ENCODE measurements at regions not wholly inside any gene's neighbourhood (a gene's known extent, or its start where the extent isn't known, plus 50 kb on each side); places are given as distances from the start of the nearest gene placed in this dataset.

DNA sequence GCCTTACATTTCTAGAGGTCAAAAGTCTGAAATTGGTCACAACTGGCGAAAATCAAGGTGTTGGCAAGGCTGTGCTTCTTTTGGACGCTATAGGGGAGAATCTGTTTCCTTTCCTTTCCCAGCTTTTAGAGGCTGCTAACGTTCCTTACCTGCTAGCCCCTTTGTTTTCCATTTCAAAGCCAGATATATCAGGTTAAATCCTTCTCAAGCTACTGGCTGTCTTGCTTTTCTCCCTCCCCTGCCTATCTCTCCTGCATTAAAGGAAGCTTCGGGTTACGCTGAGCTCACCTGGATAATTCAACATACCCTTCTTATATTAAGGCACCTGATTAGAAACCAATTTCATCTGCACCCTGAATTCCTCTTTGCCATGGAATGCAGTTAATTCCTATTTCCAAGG, 1569.7 kb upstream of the SLC10A2 start:
- no peak overlapping the region for H3K9ac ChIP-seq (ENCODE audit: low read length)
- no peaks in the 10 kb centered on the region for H4K20me1 ChIP-seq (ENCODE audit: insufficient read depth, low read length)
- no peak for TF ChIP-seq EZH2 (IDR thresholded peaks at IDR 0.05; ENCODE audit: borderline replicate concordance, low read length)
- TF ChIP-seq CTCF (IDR thresholded peaks at IDR 0.05; ENCODE audit: low read length) = no peak
- no peaks in the 10 kb centered on the region for H3K4me1 ChIP-seq (ENCODE audit: insufficient read depth, low read length, severe bottlenecking)
- H3K27me3 ChIP-seq (ENCODE audit: insufficient read depth, low read length) = no peaks in the 10 kb centered on the region
- H2AFZ ChIP-seq (ENCODE audit: low read length) = no peak overlapping the region
- no peaks in the 10 kb centered on the region for H3K9me2 ChIP-seq (ENCODE audit: low read depth, low read length)
- no peak overlapping the region for H3K4me2 ChIP-seq (ENCODE audit: low read length)
- no peaks in the 10 kb centered on the region for H3F3A ChIP-seq (ENCODE audit: insufficient read depth, low read length)
- H3K79me2 ChIP-seq (ENCODE audit: insufficient read depth, low read length) = no peaks in the 10 kb centered on the region
- H3K4me3 ChIP-seq (ENCODE audit: low read depth, low read length, poor library complexity, severe bottlenecking) = no peak overlapping the region
- H3K27ac ChIP-seq (ENCODE audit: low read depth, low read length, poor library complexity, severe bottlenecking) = no peak overlapping the region
- H3K9me3 ChIP-seq (ENCODE audit: low read length) = no peaks in the 10 kb centered on the region
- no peaks in the 10 kb centered on the region for H3K36me3 ChIP-seq (ENCODE audit: insufficient read depth, low read length)

- no peaks in the 10 kb centered on the region for H3K27me3 ChIP-seq (ENCODE audit: insufficient read depth, low read length)
- no peaks in the 10 kb centered on the region for H3F3A ChIP-seq (ENCODE audit: insufficient read depth, low read length)
- no peaks in the 10 kb centered on the region for H3K79me2 ChIP-seq (ENCODE audit: insufficient read depth, low read length)
- no peaks in the 10 kb centered on the region for H3K9me3 ChIP-seq (ENCODE audit: low read length)
- TF ChIP-seq CTCF (IDR thresholded peaks at IDR 0.05; ENCODE audit: low read length) (no peak), EZH2 (IDR thresholded peaks at IDR 0.05; ENCODE audit: borderline replicate concordance, low read length) (no peak)
- no peaks in the 10 kb centered on the region for H3K36me3 ChIP-seq (ENCODE audit: insufficient read depth, low read length)
- no peak overlapping the region for H3K27ac ChIP-seq (ENCODE audit: low read depth, low read length, poor library complexity, severe bottlenecking)
- no peak overlapping the region for H2AFZ ChIP-seq (ENCODE audit: low read length)
- no peaks in the 10 kb centered on the region for H3K9me2 ChIP-seq (ENCODE audit: low read depth, low read length)
- no peak overlapping the region for H3K9ac ChIP-seq (ENCODE audit: low read length)
- H3K4me2 ChIP-seq (ENCODE audit: low read length) = no peak overlapping the region
- H3K4me3 ChIP-seq (ENCODE audit: low read depth, low read length, poor library complexity, severe bottlenecking) = no peak overlapping the region
- H4K20me1 ChIP-seq (ENCODE audit: insufficient read depth, low read length) = no peaks in the 10 kb centered on the region
- no peaks in the 10 kb centered on the region for H3K4me1 ChIP-seq (ENCODE audit: insufficient read depth, low read length, severe bottlenecking)
Measured at GRCh38 chr13:104634016-104634415, 1567.8 kb upstream of the SLC10A2 start.

GRCh38 chr13:104632736-104633135, 1566.5 kb upstream of the SLC10A2 start:
- Histone ChIP-seq H3K79me2 (ENCODE audit: insufficient read depth, low read length) (no peaks in the 10 kb centered on the region), H3K4me1 (ENCODE audit: insufficient read depth, low read length, severe bottlenecking) (no peaks in the 10 kb centered on the region), H2AFZ (ENCODE audit: low read length) (no peak overlapping the region), H3K36me3 (ENCODE audit: insufficient read depth, low read length) (no peaks in the 10 kb centered on the region), H3K27me3 (ENCODE audit: insufficient read depth, low read length) (no peaks in the 10 kb centered on the region), H3K4me2 (ENCODE audit: low read length) (no peak overlapping the region), H3K9ac (ENCODE audit: low read length) (no peak overlapping the region), H3K27ac (ENCODE audit: low read depth, low read length, poor library complexity, severe bottlenecking) (no peak overlapping the region), H4K20me1 (ENCODE audit: insufficient read depth, low read length) (no peaks in the 10 kb centered on the region), H3K9me2 (ENCODE audit: low read depth, low read length) (no peaks in the 10 kb centered on the region; the same call in 1 of the 2 replicates), H3K9me3 (ENCODE audit: low read length) (no peaks in the 10 kb centered on the region), H3K4me3 (ENCODE audit: low read depth, low read length, poor library complexity, severe bottlenecking) (no peak overlapping the region), H3F3A (ENCODE audit: insufficient read depth, low read length) (no peaks in the 10 kb centered on the region)
- TF ChIP-seq CTCF (IDR thresholded peaks at IDR 0.05; ENCODE audit: low read length) (no peak), EZH2 (IDR thresholded peaks at IDR 0.05; ENCODE audit: borderline replicate concordance, low read length) (no peak)
